ENCODE measurements at regions not wholly inside any gene's neighbourhood (a gene's known extent, or its start where the extent isn't known, plus 50 kb on each side); places are given as distances from the start of the nearest gene placed in this dataset.

- Histone ChIP-seq H3K4me1 (replicated peaks in 1 of 2; ENCODE audit: control insufficient read depth in 2 of 2, insufficient read depth in 2 of 2, low read length in 2 of 2) (no peaks in the 10 kb centered on the region), H2AFZ (ENCODE audit: low read depth, low read length) (no peak overlapping the region), H3K27ac (ENCODE audit: extremely low read depth, low read depth, low read length) (no peak overlapping the region), H3K79me2 (ENCODE audit: control insufficient read depth, insufficient read depth, low read length) (no peaks in the 10 kb centered on the region), H3K9me3 (replicated peaks; ENCODE audit: control insufficient read depth, insufficient read depth, low read depth, low read length) (no peaks in the 10 kb centered on the region), H3K27me3 (ENCODE audit: control insufficient read depth in 2 of 2, insufficient read depth in 2 of 2, low read length in 2 of 2) (no peaks in the 10 kb centered on the region), H4K20me1 (replicated peaks; ENCODE audit: control insufficient read depth, insufficient read depth, low read length) (no peaks in the 10 kb centered on the region), H3K4me2 (ENCODE audit: insufficient read depth, low read length) (no peak overlapping the region), H3K9me1 (ENCODE audit: control insufficient read depth, insufficient read depth, low read length) (no peaks in the 10 kb centered on the region), H3K36me3 (ENCODE audit: control insufficient read depth, insufficient read depth, low read length) (no peaks in the 10 kb centered on the region), H3K4me3 (no peak overlapping the region), H3K9ac (ENCODE audit: insufficient read depth in 1 of 2, low read depth in 2 of 2, low read length in 2 of 2) (no peak overlapping the region)
- ATAC-seq, result no peak
- POLR2A ChIA-PET, result no interaction called here
- no TSS peak for BruUV-seq (replicated peaks)
- no peak for FAIRE-seq
- CTCF ChIA-PET (ENCODE audit: low intra/inter-chr PET ratio), result no interaction called here
- intact Hi-C loops (cut with micrococcal nuclease), result no loop called here
- in situ Hi-C loops (cut with MboI), result no loop called here
- DNase-seq (ENCODE audit: extremely low read depth in 1 of 4, low spot score in 3 of 4), result no peak
- WGBS (ENCODE audit: insufficient coverage, low coverage, missing lambda C conversion rate), result 0% methylated on average over 1 of the region's 1 CpG
- no peak for TF ChIP-seq RBM25 (IDR thresholded peaks at IDR 0.05; ENCODE audit: low read depth, low read length, severe bottlenecking)
- no peak for TF ChIP-seq RBM15 (IDR thresholded peaks at IDR 0.05; ENCODE audit: insufficient read depth, low read length)
- TF ChIP-seq JUND (IDR thresholded peaks at IDR 0.05; ENCODE audit: borderline replicate concordance, low read depth, low read length), result no peak
- no peak for TF ChIP-seq JUND (tag; IDR thresholded peaks at IDR 0.05; ENCODE audit: borderline replicate concordance, low read depth, low read length)
- no peak for TF ChIP-seq MIER1 (IDR thresholded peaks at IDR 0.05; ENCODE audit: low read depth)
- no peak for TF ChIP-seq CBX3 (IDR thresholded peaks at IDR 0.05; ENCODE audit: borderline replicate concordance in 1 of 2, low read length in 2 of 2)
- no peak for TF ChIP-seq CEBPG (CRISPR knock-in tag; IDR thresholded peaks at IDR 0.05)
- no peak for TF ChIP-seq CEBPG (tag; conservative IDR thresholded peaks at IDR 0.05 in 1 of 2, IDR thresholded peaks at IDR 0.05 in 1 of 2)
- TF ChIP-seq ZNF143 (CRISPR knock-in tag; IDR thresholded peaks at IDR 0.05), result no peak
- no peak for TF ChIP-seq MEF2A (IDR thresholded peaks at IDR 0.05; ENCODE audit: control insufficient read depth, low read depth, low read length)
- TF ChIP-seq PURB (CRISPR knock-in tag; IDR thresholded peaks at IDR 0.05; ENCODE audit: low read depth), result no peak
- TF ChIP-seq CCNT2 (IDR thresholded peaks at IDR 0.05; ENCODE audit: borderline replicate concordance, extremely low read depth, insufficient read length, low read depth, low read length), result no peak
- TF ChIP-seq BRD9 (IDR thresholded peaks at IDR 0.05; ENCODE audit: low read depth, partially characterized antibody), result no peak
- no peak for TF ChIP-seq ZKSCAN3 (CRISPR knock-in tag; IDR thresholded peaks at IDR 0.05)
- no peak for TF ChIP-seq SIN3B (IDR thresholded peaks at IDR 0.05; ENCODE audit: low read depth)
- TF ChIP-seq PTRF (tag; IDR thresholded peaks at IDR 0.05), result no peak
- TF ChIP-seq ZC3H4 (CRISPR knock-in tag; IDR thresholded peaks at IDR 0.05; ENCODE audit: borderline replicate concordance), result no peak
Measured at GRCh38 chrX:25084446-25084845, 68.7 kb upstream of the ARX start.
